GM10248 (cell line): ENCODE measurements at regions not wholly inside any gene's neighbourhood (a gene's known extent, or its start where the extent isn't known, plus 50 kb on each side); places are given as distances from the start of the nearest gene placed in this dataset.

Experiments
- CTCF ChIA-PET: fragments of 300-600 bp; sonication (Branson Sonifier 250); formaldehyde crosslinking; extraction: SDS; loops from one replicate; lab custom pipeline; 2021; ENCODE audit warnings: antibody characterized with exemption; lab: Yijun Ruan, JAX
- POLR2A ChIA-PET: fragments of 350-650 bp; sonication (Branson Sonifier 250); formaldehyde crosslinking; extraction: SDS; loops from one replicate; lab custom pipeline; 2020; ENCODE audit warnings: antibody characterized with exemption; lab: Yijun Ruan, JAX
- DNase-seq: peaks from one replicate; pipeline ENCODE4 v3.0.0; 2012; ENCODE audit errors: extremely low spot score
- CTCF ChIP-seq: IDR thresholded peaks from 2 replicates; pipeline ENCODE4 v1.5.1; 2012; ENCODE audit warnings: mild to moderate bottlenecking, low read depth; ENCODE audit errors: extremely low read depth, missing control alignments, control extremely low read depth

GRCh38 chr3:163468531-163469335 lies 1609.6 kb downstream of the SI start:
- POLR2A ChIA-PET, result no interaction called here
- no peak for DNase-seq
- TF ChIP-seq CTCF, result no peak
- CTCF ChIA-PET, result interaction anchor here (1.0 kb wide), 1 partner anchor 16 kb away, joined by 3 read pairs; no protein-coding TSS in a partner anchor

GRCh38 chr3:163462446-163462845 lies 1615.8 kb downstream of the SI start:
- TF ChIP-seq CTCF, result no peak
- ChIA-PET CTCF (no interaction called here), POLR2A (no interaction called here)
- no peak for DNase-seq

- ChIA-PET CTCF (no interaction called here), POLR2A (no interaction called here)
- no peak for TF ChIP-seq CTCF
- no peak for DNase-seq
Observed at GRCh38 chr3:163450698-163451097, 1627.6 kb downstream of the SI start.

- no peak for TF ChIP-seq CTCF
- POLR2A ChIA-PET, result no interaction called here
- CTCF ChIA-PET, result interaction anchor here (1.6 kb wide), 1 partner anchor 13 kb away, joined by 3 read pairs; no protein-coding TSS in a partner anchor
- no peak for DNase-seq
Observed at GRCh38 chr3:163438760-163439159, 1639.5 kb downstream of the SI start.

- DNase-seq, result no peak
- ChIA-PET CTCF (no interaction called here), POLR2A (no interaction called here)
- TF ChIP-seq CTCF, result no peak
Observed at GRCh38 chr3:163422671-163423070, 1655.6 kb downstream of the SI start.

GRCh38 chr3:163391407-163392181 lies 1686.7 kb downstream of the SI start:
- ChIA-PET POLR2A (no interaction called here), CTCF (no interaction called here)
- TF ChIP-seq CTCF, result no peak
- no peak for DNase-seq
